IMR-90 (cell line): ENCODE measurements at regions not wholly inside any gene's neighbourhood (a gene's known extent, or its start where the extent isn't known, plus 50 kb on each side); places are given as distances from the start of the nearest gene placed in this dataset.

Experiments used
- ATAC-seq: fragments of 200-7000 bp; cut with Tn5 transposase; 2 replicates; pipeline ENCODE4 v1.9.1; 2020; ENCODE audit warnings: low read depth, mild to moderate bottlenecking, moderate library complexity
- BruUV-seq: library from RNA; stranded (reverse); fragments of 400-500 nt; replicated peaks from 2 replicates; lab custom pipeline; 2021; lab: Mats Ljungman, UMichigan
- CTCF ChIA-PET: fragments of 300-600 bp; formaldehyde crosslinking; extraction: SDS; loops from one replicate; lab custom pipeline; 2021; ENCODE audit warnings: antibody characterized with exemption; lab: Yijun Ruan, JAX
- POLR2A ChIA-PET: fragments of 300-600 bp; sonication (Branson Sonifier 250); formaldehyde crosslinking; loops from one replicate; lab custom pipeline; 2022; ENCODE audit warnings: antibody characterized with exemption; ENCODE audit not compliant: unreplicated experiment; lab: Charles Lee
- DNase-seq: peaks from one replicate; pipeline ENCODE4 v3.0.0; 2013
- H2AFZ ChIP-seq: replicated peaks from 2 replicates; pipeline ENCODE3; 2013; ENCODE audit warnings: low read length, mild to moderate bottlenecking; ENCODE audit not compliant: poor library complexity
- H2AK5ac ChIP-seq: 2 replicates; pipeline ENCODE4 v1.6.1; 2013; ENCODE audit warnings: low read depth, low read length, inconsistent platforms
- H2AK9ac ChIP-seq: replicated peaks from 2 replicates; pipeline ENCODE3; 2013; ENCODE audit warnings: mild to moderate bottlenecking, low read depth, low read length, moderate library complexity; ENCODE audit not compliant: poor library complexity
- H2BK120ac ChIP-seq: 2 replicates; pipeline ENCODE4 v1.6.1; 2013; ENCODE audit warnings: low read depth, low read length, inconsistent platforms
- H2BK15ac ChIP-seq: 3 replicates; pipeline ENCODE4 v1.6.1; 2013; ENCODE audit warnings: low read depth, low read length, inconsistent platforms
- H2BK20ac ChIP-seq: 2 replicates; pipeline ENCODE4 v1.6.1; 2013; ENCODE audit warnings: low read depth, mild to moderate bottlenecking, inconsistent platforms, low read length, moderate library complexity
- H2BK5ac ChIP-seq: 2 replicates; pipeline ENCODE4 v1.6.1; 2013; ENCODE audit warnings: mild to moderate bottlenecking, low read depth, low read length, inconsistent platforms; ENCODE audit not compliant: poor library complexity, severe bottlenecking
- H3K14ac ChIP-seq: replicated peaks from 2 replicates; pipeline ENCODE4 v1.6.1; 2013; ENCODE audit warnings: low read depth, low read length, inconsistent platforms
- H3K18ac ChIP-seq: 2 replicates; pipeline ENCODE4 v1.6.1; 2013; ENCODE audit warnings: low read depth, low read length, control low read depth
- H3K23ac ChIP-seq: 2 replicates; pipeline ENCODE4 v1.6.1; 2013; ENCODE audit warnings: low read depth, low read length, inconsistent platforms
- H3K27ac ChIP-seq: 2 replicates; pipeline ENCODE4 v1.5.1; 2013; ENCODE audit warnings: mild to moderate bottlenecking, control low read depth, low read length; ENCODE audit not compliant: insufficient read depth
- H3K27me3 ChIP-seq: 2 replicates; pipeline ENCODE4 v1.6.1; 2013; ENCODE audit warnings: low read length; ENCODE audit not compliant: control insufficient read depth, insufficient read depth
- H3K36me3 ChIP-seq: 2 replicates; pipeline ENCODE4 v1.6.1; 2013; ENCODE audit warnings: low read length, mixed read lengths; ENCODE audit not compliant: control insufficient read depth, insufficient read depth
- H3K4ac ChIP-seq: 2 replicates; pipeline ENCODE4 v1.6.1; 2013; ENCODE audit warnings: low read depth, low read length, inconsistent platforms
- H3K4me1 ChIP-seq: 2 replicates; pipeline ENCODE4 v1.6.1; 2013; ENCODE audit warnings: low read length, mixed read lengths; ENCODE audit not compliant: control insufficient read depth, insufficient read depth
- H3K4me2 ChIP-seq: 2 replicates; pipeline ENCODE4 v1.6.1; 2013; ENCODE audit warnings: low read depth, mild to moderate bottlenecking, control low read depth, low read length, moderate library complexity
- H3K4me3 ChIP-seq: 2 replicates; pipeline ENCODE4 v1.5.1; 2013; ENCODE audit warnings: low read depth, mild to moderate bottlenecking, control low read depth, low read length, moderate library complexity; ENCODE audit not compliant: insufficient read depth
- H3K56ac ChIP-seq: 2 replicates; pipeline ENCODE4 v1.6.1; 2013; ENCODE audit warnings: low read length, inconsistent platforms; ENCODE audit not compliant: insufficient read depth; ENCODE audit errors: extremely low read depth
- H3K79me1 ChIP-seq, 2 experiments: 2 replicates each; pipeline ENCODE4 v1.6.1; 2013; ENCODE audit warnings: low read length in 2 of 2, inconsistent platforms in 1 of 2, low read depth in 1 of 2
- H3K9ac ChIP-seq: 2 replicates; pipeline ENCODE4 v1.6.1; 2013; ENCODE audit warnings: low read depth, low read length, control low read depth
- H3K9me1 ChIP-seq: 2 replicates; pipeline ENCODE4 v1.6.1; 2013; ENCODE audit warnings: low read length, inconsistent platforms; ENCODE audit not compliant: insufficient read depth
- H3K9me3 ChIP-seq: 2 replicates; pipeline ENCODE4 v1.6.1; 2013; ENCODE audit warnings: low read length; ENCODE audit not compliant: control insufficient read depth, insufficient read depth
- H4K20me1 ChIP-seq: 2 replicates; pipeline ENCODE4 v1.6.1; 2013; ENCODE audit warnings: low read length, inconsistent platforms; ENCODE audit not compliant: insufficient read depth
- H4K5ac ChIP-seq: 2 replicates; pipeline ENCODE4 v1.6.1; 2013; ENCODE audit warnings: mild to moderate bottlenecking, low read depth, low read length, control low read depth
- H4K8ac ChIP-seq, 2 experiments: 2 replicates each; pipeline ENCODE4 v1.6.1; 2013; ENCODE audit warnings: low read depth in 2 of 2, low read length in 2 of 2, control low read depth in 1 of 2, inconsistent platforms in 1 of 2
- H4K91ac ChIP-seq: 2 replicates; pipeline ENCODE4 v1.6.1; 2013; ENCODE audit warnings: low read depth, low read length, inconsistent platforms; ENCODE audit not compliant: insufficient read depth
- BHLHE40 ChIP-seq: fragments of 150-350 bp; IDR thresholded peaks from 2 replicates; pipeline ENCODE4 v1.6.1; 2016; ENCODE audit warnings: mild to moderate bottlenecking, low read depth, low read length
- CEBPB ChIP-seq: IDR thresholded peaks from 2 replicates; pipeline ENCODE4 v1.6.1; 2012; ENCODE audit warnings: low read depth, low read length, improper control_type of control experiment
- CTCF ChIP-seq: conservative IDR thresholded peaks from 2 replicates; pipeline ENCODE4 v1.5.1; 2012; ENCODE audit warnings: mild to moderate bottlenecking, low read depth, low read length, improper control_type of control experiment
- ELK1 ChIP-seq: fragments of 150-350 bp; IDR thresholded peaks from 2 replicates; pipeline ENCODE4 v1.6.1; 2016; ENCODE audit warnings: low read depth, mild to moderate bottlenecking, low read length, moderate library complexity, borderline replicate concordance
- FOS ChIP-seq: fragments of 150-350 bp; IDR thresholded peaks from 2 replicates; pipeline ENCODE4 v1.6.1; 2016; ENCODE audit warnings: low read depth, low read length
- MAZ ChIP-seq: IDR thresholded peaks from 2 replicates; pipeline ENCODE4 v1.6.1; 2012; ENCODE audit warnings: low read depth, mild to moderate bottlenecking, low read length, improper control_type of control experiment, moderate library complexity, borderline replicate concordance
- POLR2A ChIP-seq: IDR thresholded peaks from 2 replicates; pipeline ENCODE4 v1.6.1; 2012; ENCODE audit warnings: mild to moderate bottlenecking, low read depth, low read length
- RAD21 ChIP-seq: IDR thresholded peaks from 2 replicates; pipeline ENCODE4 v1.6.1; 2012; ENCODE audit warnings: low read length, improper control_type of control experiment
- RFX5 ChIP-seq: IDR thresholded peaks from 2 replicates; pipeline ENCODE4 v1.8.0; 2012; ENCODE audit warnings: low read depth, mild to moderate bottlenecking, low read length, moderate library complexity
- USF2 ChIP-seq: fragments of 150-350 bp; IDR thresholded peaks from 2 replicates; pipeline ENCODE4 v1.6.1; 2017; ENCODE audit warnings: mild to moderate bottlenecking, antibody characterized with exemption, low read length, low read depth
- WGBS, 2 experiments: methylation state at CpG; one replicate each; pipeline versions ENCODE4 v1.1.5 to v1.1.7; 2013; ENCODE audit warnings: missing lambda C conversion rate in 2 of 2; ENCODE audit not compliant: insufficient read length in 1 of 2; ENCODE audit errors: extremely low coverage in 2 of 2; 5-methylcytosine and 5-hydroxymethylcytosine counted together
- dilution Hi-C: fragments of 300-500 bp; cut with HindIII; formaldehyde crosslinking; loops from one replicate; pipeline ENCODE4 v1.14.3; 2018; ENCODE audit warnings: low sequenced_read_pairs; ENCODE audit not compliant: unreplicated experiment
- in situ Hi-C: fragments of 300-500 bp; cut with MboI; formaldehyde crosslinking; loops from 3 replicates; pipeline ENCODE4 v1.14.3; 2019; ENCODE audit warnings: low sequenced_read_pairs, inconsistent platforms, mixed read lengths
- intact Hi-C: fragments of 100-400 bp; cut with micrococcal nuclease; formaldehyde crosslinking; loops from 2 replicates; pipeline ENCODE4 v1.10.0; 2022

GRCh38 chr21:35127026-35127425, 77.9 kb upstream of the RUNX1 start:
- no peak overlapping the region; the same call in 2 of the 3 replicates for H2BK15ac ChIP-seq
- H3K9me1 ChIP-seq, result no peaks in the 10 kb centered on the region
- 92% methylated on average over 2 of the region's 6 CpGs; no CpG with 5 or more reads in 1 of the 2 experiments for WGBS, 2 experiments
- H2AK5ac ChIP-seq, result peak overlapping the region; percentile 60; the same call in 1 of the 2 replicates
- H2BK120ac ChIP-seq, result no peak overlapping the region
- no TSS peak for BruUV-seq
- H2BK5ac ChIP-seq, result no peak overlapping the region
- ATAC-seq (no peak), DNase-seq (no peak)
- H3K27me3 ChIP-seq, result no peaks in the 10 kb centered on the region
- no peak overlapping the region for H3K27ac ChIP-seq
- no peaks in the 10 kb centered on the region for H3K79me1 ChIP-seq
- intact Hi-C loops (no loop called here), in situ Hi-C loops (no loop called here), dilution Hi-C loops (no loop called here)
- H3K4me3 ChIP-seq, result no peak overlapping the region
- no peaks in the 10 kb centered on the region for H3K36me3 ChIP-seq
- no peak overlapping the region for H2AK9ac ChIP-seq
- H3K4ac ChIP-seq, result 0 out of 2 replicates have a peak overlapping the region, but pooled peaks have one; percentile 36
- H3K4me2 ChIP-seq, result no peak overlapping the region
- no peak overlapping the region for H3K9ac ChIP-seq
- no peak overlapping the region; the same call in 1 of the 2 replicates for H3K14ac ChIP-seq
- no peak overlapping the region for H3K18ac ChIP-seq
- peak overlapping the region; percentile 25; the same call in 1 of the 2 replicates for H2BK20ac ChIP-seq
- no peak overlapping the region for H4K91ac ChIP-seq
- CTCF ChIA-PET, result no interaction called here
- no peak overlapping the region for H4K5ac ChIP-seq
- peaks cover 2% of the 10 kb centered on the region; the same call in 1 of the 2 replicates for H3K9me3 ChIP-seq
- H2AFZ ChIP-seq, result no peak overlapping the region
- no peak overlapping the region for H3K23ac ChIP-seq
- H3K56ac ChIP-seq, result no peak overlapping the region
- POLR2A ChIA-PET, result no interaction called here
- no peak overlapping the region for H4K8ac ChIP-seq
- TF ChIP-seq USF2 (no peak), CEBPB (no peak), MAZ (no peak), FOS (no peak), POLR2A (no peak), BHLHE40 (no peak), RAD21 (no peak), ELK1 (no peak), RFX5 (no peak), CTCF (no peak)
- H4K20me1 ChIP-seq, result no peaks in the 10 kb centered on the region
- peaks cover 2% of the 10 kb centered on the region; the same call in 1 of the 2 replicates for H3K4me1 ChIP-seq
